GM19452 (cell line): ENCODE measurements at regions not wholly inside any gene's neighbourhood (a gene's known extent, or its start where the extent isn't known, plus 50 kb on each side); places are given as distances from the start of the nearest gene placed in this dataset.
"Not testable (repeated sequence)": the region's sequence is repeated elsewhere in the genome, so short reads cannot be mapped to it uniquely, and the experiment has no call there.

Experiments
- ATAC-seq: cut with Tn5 transposase; IDR thresholded peaks from one replicate; pipeline ENCODE4 v1.9.1; 2021; ENCODE audit not compliant: unreplicated experiment

DNA sequence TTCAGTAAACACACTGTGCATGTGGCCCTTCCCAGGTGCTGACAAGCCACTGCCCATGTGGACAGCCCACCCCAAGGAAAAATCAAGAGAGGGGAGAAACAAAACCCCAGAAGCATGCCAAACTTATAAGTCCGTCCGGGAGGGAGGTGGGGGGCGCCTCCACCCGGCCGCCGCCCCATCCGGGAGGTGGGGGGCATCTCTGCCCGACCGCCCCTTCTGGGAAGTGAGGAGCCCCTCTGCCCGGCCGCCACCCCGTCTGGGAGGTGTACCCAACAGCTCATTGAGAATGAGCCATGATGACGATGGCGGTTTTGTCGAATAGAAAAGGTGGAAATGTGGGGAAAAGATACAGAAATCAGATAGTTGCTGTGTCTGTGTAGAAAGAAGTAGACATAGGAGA is 53.8 kb upstream of the C2CD4B start:
- no peak for ATAC-seq

DNA sequence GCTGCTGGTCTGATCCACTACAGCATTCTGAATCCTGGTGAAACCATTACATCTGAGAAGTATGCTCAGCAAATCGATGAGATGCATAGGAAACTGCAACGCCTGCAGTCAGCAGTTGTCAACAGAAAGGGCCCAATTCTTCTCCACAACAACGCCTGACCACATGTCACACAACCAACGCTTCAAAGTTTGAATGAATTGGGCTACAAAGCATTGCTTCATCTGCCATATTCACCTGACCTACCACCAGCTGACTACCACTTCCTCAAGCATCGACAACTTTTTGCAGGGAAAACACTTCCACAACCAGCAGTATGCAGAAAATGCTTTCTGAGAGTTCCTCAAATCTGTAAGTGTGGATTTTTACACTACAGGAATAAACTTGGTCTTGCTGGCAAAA is 54.7 kb upstream of the C2CD4B start:
- ATAC-seq, result no peak

- ATAC-seq, result no peak
Measured at GRCh38 chr15:62223020-62223419, 57.9 kb upstream of the C2CD4B start.

DNA sequence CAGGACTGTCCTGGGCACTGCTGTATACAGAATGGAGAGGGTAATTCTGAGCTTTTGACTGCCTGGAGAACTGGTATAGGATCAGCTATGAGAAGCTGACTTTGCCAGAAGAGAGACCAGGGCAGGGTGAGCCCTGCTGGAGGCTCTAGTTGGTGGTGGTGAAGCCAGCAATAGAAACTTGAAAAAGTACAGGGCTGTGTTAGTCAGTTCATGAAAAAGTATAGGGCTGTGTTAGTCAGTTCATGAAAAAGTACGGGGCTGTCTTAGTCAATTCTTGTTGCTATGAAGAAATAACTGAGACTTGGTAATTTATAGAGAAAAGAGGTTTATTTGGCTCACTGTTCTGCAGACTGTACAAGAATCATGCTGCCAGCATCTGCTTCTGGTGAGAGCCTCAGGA is 63.5 kb upstream of the C2CD4B start:
- no peak for ATAC-seq

- ATAC-seq, result no peak
Measured at GRCh38 chr15:62231856-62232255, 66.8 kb upstream of the C2CD4B start.

GRCh38 chr15:62240121-62241096 is 75.3 kb upstream of the C2CD4B start:
- no peak for ATAC-seq

GRCh38 chr15:62241135-62241770 is 76.2 kb upstream of the C2CD4B start:
- no peak for ATAC-seq

DNA sequence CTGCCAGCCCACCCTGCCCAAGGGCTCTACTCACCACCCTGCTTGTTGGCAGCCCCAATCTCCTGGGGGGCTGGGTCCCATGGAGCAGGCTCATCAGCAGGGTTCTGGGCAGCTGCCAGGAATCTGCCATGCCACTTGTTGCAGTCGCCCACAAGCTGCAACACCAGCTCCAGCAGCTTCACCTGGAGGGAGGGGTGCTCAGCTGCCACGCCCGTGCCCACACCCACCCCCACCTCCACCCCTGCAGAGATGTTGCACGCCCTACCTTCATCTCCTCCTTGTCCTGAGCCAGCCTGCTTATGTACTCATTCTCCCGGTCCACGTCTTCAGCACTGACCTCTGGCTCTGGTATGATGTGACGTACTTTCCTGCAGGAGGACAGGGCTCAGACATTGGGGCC is 77.9 kb upstream of the C2CD4B start:
- no peak for ATAC-seq

GRCh38 chr15:62244762-62245161 is 79.7 kb upstream of the C2CD4B start:
- no peak for ATAC-seq

- ATAC-seq, result no peak
Measured at GRCh38 chr15:62248277-62248984, 83.3 kb upstream of the C2CD4B start.

DNA sequence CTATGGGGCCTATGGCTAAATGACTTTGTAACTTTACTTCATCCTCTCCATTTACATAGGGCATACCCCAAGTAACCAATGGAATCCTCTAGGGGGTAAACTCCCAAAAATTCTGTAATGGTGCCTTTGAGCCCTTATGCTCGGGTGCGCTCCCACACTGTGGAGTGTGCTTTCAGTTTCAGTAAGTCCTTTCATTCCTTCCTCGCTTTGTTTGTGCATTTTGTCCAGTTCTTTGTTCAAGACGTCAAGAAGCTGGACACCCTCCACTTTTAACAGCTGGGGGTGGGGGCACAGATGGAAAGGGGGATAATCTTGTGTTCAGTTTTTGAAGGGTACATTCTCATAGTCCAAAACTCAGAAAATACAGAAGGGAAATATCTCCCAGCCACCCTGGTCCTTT is 84.4 kb upstream of the C2CD4B start:
- ATAC-seq, result no peak

- no peak for ATAC-seq
Measured at GRCh38 chr15:62250186-62250585, 85.1 kb upstream of the C2CD4B start.

DNA sequence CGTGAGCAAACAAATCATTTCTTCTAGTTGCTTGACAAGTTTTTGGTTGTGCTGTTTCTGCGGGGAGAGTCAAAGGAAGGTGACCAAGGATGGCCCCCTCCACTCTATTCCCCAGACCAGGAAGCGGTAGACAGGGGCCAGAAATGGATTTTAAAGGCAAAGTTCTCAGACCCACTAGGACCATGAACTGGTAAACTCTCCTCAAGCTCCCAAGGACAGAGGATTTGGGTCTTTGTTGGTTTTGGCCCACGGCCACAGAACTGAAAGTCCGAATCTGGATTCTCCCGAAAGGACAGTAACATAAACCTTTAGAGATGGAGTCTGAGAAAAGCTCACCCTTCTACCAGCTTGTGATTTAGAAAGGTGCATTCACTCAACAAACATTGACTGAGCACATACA is 85.9 kb upstream of the C2CD4B start:
- no peak for ATAC-seq

DNA sequence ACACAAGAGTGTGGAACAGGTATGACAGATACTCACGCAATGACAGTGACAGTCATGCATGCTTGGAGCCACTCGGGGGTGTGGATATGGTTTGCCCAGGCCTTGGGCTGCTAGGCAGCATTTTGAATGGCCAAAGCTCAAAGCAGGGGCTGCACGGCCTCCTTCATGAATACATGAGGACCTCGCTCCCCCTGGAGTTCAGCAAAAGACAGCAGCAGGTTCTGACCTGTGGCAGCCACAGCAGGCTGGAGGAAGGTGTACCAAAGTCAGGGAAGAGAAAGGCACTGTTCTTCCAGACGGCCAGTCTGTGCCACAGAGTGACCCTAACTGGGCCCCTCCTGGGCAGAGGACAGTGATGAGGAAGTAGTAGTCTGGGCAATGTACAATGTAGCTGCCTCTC is 88.2 kb upstream of the C2CD4B start:
- no peak for ATAC-seq

GRCh38 chr15:62254137-62254934 is 89.3 kb upstream of the C2CD4B start:
- ATAC-seq, result no peak

- ATAC-seq, result not testable (repeated sequence)
Measured at GRCh38 chr15:62256430-62256829, 91.3 kb upstream of the C2CD4B start.

GRCh38 chr15:62257996-62258521 is 93.0 kb upstream of the C2CD4B start:
- no peak for ATAC-seq

- no peak for ATAC-seq
Measured at GRCh38 chr15:62262305-62262941, 97.3 kb upstream of the C2CD4B start.

DNA sequence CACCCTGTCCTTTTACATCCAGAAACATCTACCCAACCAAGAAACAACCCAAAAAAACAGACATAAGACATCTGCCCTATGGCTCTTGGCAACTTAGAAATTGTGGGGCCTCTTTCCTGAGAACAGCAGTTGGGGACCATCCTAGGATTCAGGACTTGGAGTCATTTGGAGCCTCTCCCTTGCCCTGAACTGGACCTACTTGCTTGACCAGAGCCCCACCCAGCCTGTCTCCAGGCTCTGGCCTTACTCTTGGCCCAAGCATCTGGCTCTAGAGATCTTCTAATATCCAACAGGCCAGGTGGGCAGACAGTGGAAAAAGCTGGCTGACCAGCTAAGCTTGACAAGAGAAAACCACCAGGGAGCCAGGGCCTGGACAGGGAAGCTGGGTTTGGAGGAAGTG is 99.1 kb upstream of the C2CD4B start:
- ATAC-seq, result no peak

DNA sequence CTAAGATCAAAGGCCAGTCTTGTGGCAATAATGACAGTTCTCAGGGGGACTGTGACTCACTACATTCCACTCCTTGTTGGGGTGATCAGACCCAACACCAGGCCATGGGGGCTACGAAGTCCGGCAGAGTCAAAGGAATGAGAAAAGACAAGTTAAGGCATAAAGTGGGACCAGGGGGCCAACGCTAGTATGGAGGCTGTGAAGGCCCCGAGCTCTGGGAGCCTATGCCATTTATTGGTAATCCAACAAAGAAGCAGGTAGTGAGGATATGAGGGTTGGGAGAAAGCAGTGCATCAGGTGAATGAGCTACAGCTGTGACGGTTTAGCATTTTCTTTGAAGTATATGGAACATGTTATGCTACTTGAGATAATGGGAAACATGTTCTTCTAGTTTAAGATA is 104.4 kb upstream of the C2CD4B start:
- no peak for ATAC-seq
